ENCODE measurements at regions not wholly inside any gene's neighbourhood (a gene's known extent, or its start where the extent isn't known, plus 50 kb on each side); places are given as distances from the start of the nearest gene placed in this dataset.

DNA sequence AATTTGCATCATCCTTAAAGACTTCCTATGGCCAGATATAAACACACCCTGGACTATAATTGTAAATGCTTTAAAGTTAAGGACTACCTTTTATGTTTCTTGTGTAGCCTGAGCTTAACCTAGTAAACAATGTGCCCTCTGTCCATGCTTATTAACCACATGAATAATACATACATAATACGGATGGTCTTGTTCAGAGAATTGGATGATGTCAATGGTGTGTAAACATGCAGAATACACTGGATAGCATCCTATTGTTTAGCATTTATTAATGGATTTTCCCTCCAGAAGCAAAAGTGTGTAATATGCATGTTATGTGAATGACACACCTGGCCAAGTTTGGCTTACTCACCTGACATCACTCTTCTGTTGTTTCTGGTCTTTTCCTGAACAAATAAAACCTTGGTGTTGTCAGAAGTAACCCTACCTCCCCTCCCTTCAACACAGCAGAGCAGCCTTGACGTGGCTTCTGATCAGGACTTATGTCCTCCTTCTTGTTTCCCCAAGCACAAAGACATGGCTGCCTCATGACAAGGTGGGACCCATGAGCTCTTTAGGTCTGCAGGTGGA is 517.9 kb downstream of the MTRR start:
- ATAC-seq (no peak), DNase-seq (ENCODE audit: low read depth, low spot score) (no peak)
- Histone ChIP-seq H3K27ac (ENCODE audit: low read depth, low read length) (no peak overlapping the region), H3K27me3 (ENCODE audit: insufficient read depth, low read length) (no peaks in the 10 kb centered on the region), H2AFZ (ENCODE audit: low read depth, low read length, poor library complexity, severe bottlenecking) (no peak overlapping the region), H4K20me1 (ENCODE audit: insufficient read depth) (no peaks in the 10 kb centered on the region), H3K9me3 (ENCODE audit: control insufficient read depth in 1 of 2, insufficient read depth in 1 of 2, low read depth in 1 of 2, low read length in 2 of 2) (peaks cover 16 to 20% of the 10 kb centered on the region in 2 experiments; a peak in 2 of 4 replicates), H3K9me2 (ENCODE audit: insufficient read depth) (no peaks in the 10 kb centered on the region), H3K79me2 (ENCODE audit: insufficient read depth, low read length) (no peaks in the 10 kb centered on the region), H3K9ac (ENCODE audit: low read length) (no peak overlapping the region), H3K36me3 (ENCODE audit: control insufficient read depth in 1 of 2, insufficient read depth in 2 of 2, low read length in 2 of 2) (no peaks in the 10 kb centered on the region), H3K4me3 (replicated peaks in 1 of 2; ENCODE audit: low read depth in 1 of 2, low read length in 2 of 2) (no peak overlapping the region), H3K4me1 (ENCODE audit: control insufficient read depth in 1 of 2, insufficient read depth in 2 of 2, low read length in 2 of 2) (no peaks in the 10 kb centered on the region), H3K4me2 (ENCODE audit: low read length) (no peak overlapping the region)
- BruUV-seq (replicated peaks) = no TSS peak
- ChIA-PET POLR2A (no interaction called here), RAD21 (ENCODE audit: low non-redundant PET in 1 of 2, low total read pairs in 2 of 2, uncharacterized antibody in 2 of 2, unreplicated experiment in 2 of 2) (no interaction called here), CTCF (no interaction called here)
- TF ChIP-seq YY1 (IDR thresholded peaks at IDR 0.05; ENCODE audit: extremely low read depth, insufficient replicate concordance, low read depth, low read length) (no peak), CEBPB (IDR thresholded peaks at IDR 0.05; ENCODE audit: low read depth) (no peak), SRF (IDR thresholded peaks at IDR 0.05; ENCODE audit: low read depth) (no peak), SIN3A (IDR thresholded peaks at IDR 0.05; ENCODE audit: low read depth) (no peak), POLR2A (IDR thresholded peaks at IDR 0.05; ENCODE audit: borderline replicate concordance, extremely low read depth, insufficient read depth, insufficient read length) (no peak), EZH2phosphoT487 (IDR thresholded peaks at IDR 0.05; ENCODE audit: borderline replicate concordance) (no peak), RAD21 (IDR thresholded peaks at IDR 0.05; ENCODE audit: low read depth) (no peak), EZH2 (IDR thresholded peaks at IDR 0.05) (no peak), SP1 (IDR thresholded peaks at IDR 0.05; ENCODE audit: low read depth) (no peak), TCF7L2 (IDR thresholded peaks at IDR 0.05; ENCODE audit: borderline replicate concordance, extremely low read depth, insufficient read depth, insufficient read length) (no peak), ELF1 (IDR thresholded peaks at IDR 0.05; ENCODE audit: borderline replicate concordance, low read depth) (no peak), JUND (IDR thresholded peaks at IDR 0.05) (no peak), ZFX (IDR thresholded peaks at IDR 0.05) (no peak)
- TF ChIP-seq, protein P1, sequence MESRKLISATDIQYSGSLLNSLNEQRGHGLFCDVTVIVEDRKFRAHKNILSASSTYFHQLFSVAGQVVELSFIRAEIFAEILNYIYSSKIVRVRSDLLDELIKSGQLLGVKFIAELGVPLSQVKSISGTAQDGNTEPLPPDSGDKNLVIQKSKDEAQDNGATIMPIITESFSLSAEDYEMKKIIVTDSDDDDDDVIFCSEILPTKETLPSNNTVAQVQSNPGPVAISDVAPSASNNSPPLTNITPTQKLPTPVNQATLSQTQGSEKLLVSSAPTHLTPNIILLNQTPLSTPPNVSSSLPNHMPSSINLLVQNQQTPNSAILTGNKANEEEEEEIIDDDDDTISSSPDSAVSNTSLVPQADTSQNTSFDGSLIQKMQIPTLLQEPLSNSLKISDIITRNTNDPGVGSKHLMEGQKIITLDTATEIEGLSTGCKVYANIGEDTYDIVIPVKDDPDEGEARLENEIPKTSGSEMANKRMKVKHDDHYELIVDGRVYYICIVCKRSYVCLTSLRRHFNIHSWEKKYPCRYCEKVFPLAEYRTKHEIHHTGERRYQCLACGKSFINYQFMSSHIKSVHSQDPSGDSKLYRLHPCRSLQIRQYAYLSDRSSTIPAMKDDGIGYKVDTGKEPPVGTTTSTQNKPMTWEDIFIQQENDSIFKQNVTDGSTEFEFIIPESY (IDR thresholded peaks at IDR 0.05; ENCODE audit: extremely low read depth, insufficient replicate concordance, low read length) = no peak
- TF ChIP-seq, protein P2, sequence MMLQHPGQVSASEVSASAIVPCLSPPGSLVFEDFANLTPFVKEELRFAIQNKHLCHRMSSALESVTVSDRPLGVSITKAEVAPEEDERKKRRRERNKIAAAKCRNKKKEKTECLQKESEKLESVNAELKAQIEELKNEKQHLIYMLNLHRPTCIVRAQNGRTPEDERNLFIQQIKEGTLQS (IDR thresholded peaks at IDR 0.05) = no peak
- TF ChIP-seq, protein P3, sequence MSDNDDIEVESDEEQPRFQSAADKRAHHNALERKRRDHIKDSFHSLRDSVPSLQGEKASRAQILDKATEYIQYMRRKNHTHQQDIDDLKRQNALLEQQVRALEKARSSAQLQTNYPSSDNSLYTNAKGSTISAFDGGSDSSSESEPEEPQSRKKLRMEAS (IDR thresholded peaks at IDR 0.05) = no peak
- TF ChIP-seq, protein P4, sequence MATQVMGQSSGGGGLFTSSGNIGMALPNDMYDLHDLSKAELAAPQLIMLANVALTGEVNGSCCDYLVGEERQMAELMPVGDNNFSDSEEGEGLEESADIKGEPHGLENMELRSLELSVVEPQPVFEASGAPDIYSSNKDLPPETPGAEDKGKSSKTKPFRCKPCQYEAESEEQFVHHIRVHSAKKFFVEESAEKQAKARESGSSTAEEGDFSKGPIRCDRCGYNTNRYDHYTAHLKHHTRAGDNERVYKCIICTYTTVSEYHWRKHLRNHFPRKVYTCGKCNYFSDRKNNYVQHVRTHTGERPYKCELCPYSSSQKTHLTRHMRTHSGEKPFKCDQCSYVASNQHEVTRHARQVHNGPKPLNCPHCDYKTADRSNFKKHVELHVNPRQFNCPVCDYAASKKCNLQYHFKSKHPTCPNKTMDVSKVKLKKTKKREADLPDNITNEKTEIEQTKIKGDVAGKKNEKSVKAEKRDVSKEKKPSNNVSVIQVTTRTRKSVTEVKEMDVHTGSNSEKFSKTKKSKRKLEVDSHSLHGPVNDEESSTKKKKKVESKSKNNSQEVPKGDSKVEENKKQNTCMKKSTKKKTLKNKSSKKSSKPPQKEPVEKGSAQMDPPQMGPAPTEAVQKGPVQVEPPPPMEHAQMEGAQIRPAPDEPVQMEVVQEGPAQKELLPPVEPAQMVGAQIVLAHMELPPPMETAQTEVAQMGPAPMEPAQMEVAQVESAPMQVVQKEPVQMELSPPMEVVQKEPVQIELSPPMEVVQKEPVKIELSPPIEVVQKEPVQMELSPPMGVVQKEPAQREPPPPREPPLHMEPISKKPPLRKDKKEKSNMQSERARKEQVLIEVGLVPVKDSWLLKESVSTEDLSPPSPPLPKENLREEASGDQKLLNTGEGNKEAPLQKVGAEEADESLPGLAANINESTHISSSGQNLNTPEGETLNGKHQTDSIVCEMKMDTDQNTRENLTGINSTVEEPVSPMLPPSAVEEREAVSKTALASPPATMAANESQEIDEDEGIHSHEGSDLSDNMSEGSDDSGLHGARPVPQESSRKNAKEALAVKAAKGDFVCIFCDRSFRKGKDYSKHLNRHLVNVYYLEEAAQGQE (IDR thresholded peaks at IDR 0.05; ENCODE audit: low read depth) = no peak
- intact Hi-C loops (cut with micrococcal nuclease) = no loop called here
